GM18907 (cell line): ENCODE measurements at regions not wholly inside any gene's neighbourhood (a gene's known extent, or its start where the extent isn't known, plus 50 kb on each side); places are given as distances from the start of the nearest gene placed in this dataset.

ENCODE experiments used
- ATAC-seq: cut with Tn5 transposase; IDR thresholded peaks from one replicate; pipeline ENCODE4 v1.9.1; 2021; ENCODE audit warnings: mild to moderate bottlenecking, moderate library complexity; ENCODE audit not compliant: unreplicated experiment

DNA sequence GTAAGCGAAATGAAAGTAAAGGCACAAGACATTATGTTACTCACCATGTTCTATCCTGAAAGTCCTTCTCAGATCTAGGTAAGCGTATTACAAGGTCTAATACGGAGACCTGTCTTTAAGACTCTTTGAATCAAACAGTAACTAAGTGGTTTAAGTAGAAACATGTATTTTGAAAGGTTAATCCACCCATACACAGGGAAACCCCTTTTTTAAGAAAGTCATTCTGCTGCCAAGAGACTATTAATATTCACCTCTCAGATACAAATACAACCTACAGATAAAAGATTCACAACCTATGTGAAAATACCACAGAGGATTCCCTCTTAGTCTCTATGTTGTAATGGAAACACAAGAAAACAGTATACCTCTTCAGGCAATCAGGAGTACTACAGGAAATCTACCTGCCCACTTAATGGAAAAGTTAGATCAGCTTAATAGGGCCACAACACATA, 63.2 kb upstream of the TNIP3 start:
- peak; percentile 95 for ATAC-seq

DNA sequence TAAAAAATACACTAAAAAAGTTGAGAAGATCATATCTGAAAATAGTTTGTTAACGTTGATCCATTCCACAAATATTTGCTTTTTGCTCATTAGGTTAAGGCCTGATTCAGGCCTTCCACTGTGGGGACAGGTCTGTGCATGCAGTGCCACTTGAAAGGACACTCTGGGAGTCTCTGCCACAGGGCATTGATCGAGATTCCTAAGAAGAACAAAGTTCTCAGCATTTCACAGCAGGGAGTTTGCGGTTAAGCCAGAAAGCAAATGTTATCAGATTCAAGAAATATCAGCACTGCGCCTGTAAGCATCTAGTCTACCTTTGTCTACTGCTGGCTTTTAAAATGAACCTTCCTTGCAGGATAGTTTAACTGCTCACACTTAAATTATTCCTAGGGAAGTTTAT, 62.2 kb upstream of the TNIP3 start:
- ATAC-seq = no peak

DNA sequence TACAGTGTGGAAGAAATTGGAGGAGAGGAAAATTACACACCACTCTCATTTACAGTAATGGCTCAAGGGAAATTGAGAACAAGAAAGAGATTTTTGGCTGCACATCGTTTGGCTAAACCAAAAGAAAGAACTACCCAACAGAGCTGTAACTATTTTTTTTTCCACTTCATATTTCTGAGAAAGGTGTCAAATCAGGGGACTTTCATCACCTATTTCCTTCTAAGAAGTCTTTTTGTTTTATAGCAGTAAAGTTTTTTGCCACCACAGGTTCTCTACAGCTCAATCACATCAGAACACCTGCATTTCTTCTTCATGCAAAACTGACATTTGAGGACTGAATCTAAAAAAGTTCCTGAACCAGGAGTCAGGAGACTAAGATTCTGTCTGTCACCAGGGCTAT, 57.5 kb upstream of the TNIP3 start:
- ATAC-seq = no peak

DNA sequence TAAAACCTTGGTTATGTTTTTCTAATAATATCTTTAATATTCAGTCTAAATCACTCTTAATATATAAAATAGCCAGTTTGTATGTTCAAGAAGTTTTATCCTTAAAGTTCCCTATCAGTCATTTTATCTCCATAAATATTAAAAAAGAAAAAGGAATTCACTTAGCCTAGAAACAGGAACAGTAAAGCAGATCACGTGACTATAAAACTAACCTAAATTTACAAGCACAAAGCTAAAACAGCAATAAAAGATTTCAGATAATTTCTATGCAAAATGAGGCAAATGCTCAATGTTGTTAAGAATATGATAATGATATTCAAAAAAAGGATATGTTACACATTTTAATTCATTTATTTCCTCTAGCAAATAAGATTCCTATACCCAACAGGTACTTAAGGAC, 57.1 kb upstream of the TNIP3 start:
- ATAC-seq = no peak

DNA sequence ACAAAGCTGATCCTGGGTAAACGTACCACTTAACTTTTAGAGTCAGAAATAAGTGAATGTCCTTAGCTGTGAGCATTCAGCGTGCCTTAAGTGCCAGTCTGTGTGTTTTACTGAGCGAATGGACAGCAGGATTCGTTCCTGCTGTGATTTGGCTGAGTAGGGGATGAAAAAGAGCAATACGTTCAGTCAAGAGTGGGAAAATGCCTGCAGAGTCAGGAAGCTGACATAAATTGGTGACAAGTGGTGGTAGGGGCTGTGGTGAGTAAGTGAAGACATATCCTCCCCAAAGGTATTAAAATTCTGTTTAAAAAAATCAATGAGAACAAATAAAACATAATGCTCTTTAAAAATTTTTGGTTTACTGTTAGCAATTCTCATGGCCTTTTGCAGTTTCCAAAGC, 56.6 kb upstream of the TNIP3 start:
- no peak for ATAC-seq

DNA sequence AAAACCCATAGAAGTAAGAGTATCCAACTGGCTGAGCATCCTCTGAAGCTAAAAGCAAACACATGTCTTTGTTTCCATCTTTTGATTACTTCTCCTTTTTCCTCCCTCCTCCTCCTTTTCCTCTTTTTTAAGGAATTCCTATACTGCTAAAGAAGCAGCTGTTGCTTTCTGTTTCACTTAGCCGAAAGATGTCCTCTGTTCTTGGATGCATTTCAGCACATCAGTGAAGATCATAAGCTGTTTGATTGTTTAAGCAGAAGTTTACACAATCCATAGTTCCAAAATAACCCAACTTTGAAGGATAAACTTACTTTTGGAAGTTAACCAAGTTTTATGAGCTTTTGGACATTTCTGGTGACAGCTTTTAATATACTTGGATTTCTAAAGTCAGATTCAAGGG, 55.1 kb upstream of the TNIP3 start:
- ATAC-seq = no peak

DNA sequence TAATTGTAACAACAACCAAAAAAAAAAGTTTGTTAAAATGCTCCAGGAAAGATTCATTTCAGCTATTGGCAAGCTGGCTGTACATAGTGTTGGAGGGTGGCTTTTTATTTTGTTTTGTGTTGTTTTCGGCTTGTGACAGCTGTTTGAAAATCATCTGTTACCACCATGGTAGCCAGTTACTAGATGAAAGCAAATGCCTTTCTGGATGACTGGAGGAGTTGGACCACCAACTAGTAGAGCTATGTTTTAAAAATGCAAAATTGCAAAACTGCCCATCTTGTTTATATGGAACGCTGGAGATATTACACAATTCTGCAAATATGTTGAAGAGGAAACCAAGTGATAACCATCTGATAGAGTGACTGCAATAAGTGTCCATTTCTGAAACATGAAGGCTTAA, 53.2 kb upstream of the TNIP3 start:
- no peak for ATAC-seq

DNA sequence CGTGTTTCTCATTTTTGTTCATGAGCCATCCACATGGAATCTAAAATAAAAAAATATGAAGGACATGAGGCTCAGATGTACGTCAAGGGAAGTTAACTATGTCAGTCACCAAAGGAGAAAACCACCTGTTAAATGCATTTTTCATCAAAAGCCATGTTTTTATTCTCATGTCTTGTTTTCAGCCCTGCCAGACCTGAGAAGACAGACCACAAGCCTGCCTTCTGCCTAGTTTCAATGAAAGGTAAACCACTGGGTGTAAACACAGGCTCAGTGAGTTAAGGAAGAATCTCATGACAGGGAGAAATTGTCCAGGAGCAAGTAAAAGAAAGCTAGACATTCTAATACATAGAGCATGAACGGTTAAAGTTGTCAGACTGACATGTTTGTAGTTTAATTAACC, 52.3 kb upstream of the TNIP3 start:
- peak; percentile 51 for ATAC-seq

DNA sequence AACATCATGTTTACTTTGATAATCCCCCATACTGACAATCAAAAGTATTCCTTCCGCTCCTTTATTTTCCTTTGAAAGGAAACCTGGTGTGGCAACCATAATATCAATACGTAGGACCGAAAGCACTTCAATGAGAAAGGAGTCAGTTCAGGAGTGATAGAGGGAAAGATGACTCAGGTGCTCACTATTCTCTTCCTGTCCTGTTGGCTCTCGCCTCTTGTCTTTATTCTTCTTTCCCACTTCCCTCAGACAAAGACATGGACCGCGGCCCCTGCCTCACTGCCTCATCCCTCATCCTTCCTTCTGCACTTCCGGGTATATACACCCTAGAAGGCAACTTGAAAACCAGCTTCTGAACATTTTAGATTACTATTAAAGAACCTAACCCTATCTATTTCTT, 49.8 kb upstream of the TNIP3 start:
- no peak for ATAC-seq
